Ecto neural progenitor cell (in vitro differentiated cells): ENCODE measurements at regions not wholly inside any gene's neighbourhood (a gene's known extent, or its start where the extent isn't known, plus 50 kb on each side); places are given as distances from the start of the nearest gene placed in this dataset.

Experiments
- DNase-seq: peaks from one replicate; pipeline ENCODE4 v3.0.0-alpha.2; 2018; ENCODE audit warnings: low spot score

- no peak for DNase-seq
Observed at GRCh38 chr5:98454904-98455303, 318.6 kb upstream of the RGMB start.

- DNase-seq = no peak
Observed at GRCh38 chr5:98455665-98456064, 317.8 kb upstream of the RGMB start.

GRCh38 chr5:98458004-98458403 lies 315.5 kb upstream of the RGMB start:
- DNase-seq = no peak

DNA sequence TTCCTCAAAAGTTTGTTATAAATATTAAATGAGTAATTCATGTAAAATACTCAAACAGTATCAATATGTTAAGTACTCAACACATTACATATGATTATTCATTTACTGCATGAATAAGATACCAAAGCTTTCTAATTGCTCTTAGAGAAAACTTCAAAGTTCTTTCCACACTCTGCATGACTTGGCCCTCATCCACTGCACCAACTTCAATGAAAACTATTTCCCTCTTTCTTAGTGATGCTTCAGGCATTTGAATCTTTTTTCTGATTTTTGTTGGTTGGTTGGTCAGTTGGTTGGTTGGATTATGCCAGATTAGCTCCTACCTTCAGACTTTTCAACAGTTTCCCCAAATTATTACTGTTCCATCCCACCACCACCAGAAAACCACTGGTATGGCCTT lies 314.7 kb upstream of the RGMB start:
- DNase-seq = no peak

DNA sequence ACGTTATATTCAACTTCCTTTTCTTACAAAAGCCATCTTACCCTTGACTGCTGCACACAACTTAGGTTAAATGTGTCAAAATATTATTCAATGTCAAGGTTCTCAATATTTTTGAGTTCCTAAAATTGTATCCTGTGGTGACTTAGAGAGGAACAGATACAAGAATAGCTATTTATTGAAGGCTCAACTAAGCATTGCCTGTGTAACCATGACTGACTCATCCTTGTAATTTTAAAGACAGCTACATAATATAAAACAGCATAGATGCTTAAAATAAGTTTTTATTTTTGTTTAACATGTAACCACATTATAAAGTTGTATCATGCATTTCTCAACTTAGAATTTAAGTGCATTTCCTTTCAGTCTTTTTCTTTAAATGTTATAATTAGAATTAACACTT lies 312.9 kb upstream of the RGMB start:
- DNase-seq = no peak

- DNase-seq = no peak
Observed at GRCh38 chr5:98461485-98461884, 312.0 kb upstream of the RGMB start.

- DNase-seq = no peak
Observed at GRCh38 chr5:98463222-98463621, 310.2 kb upstream of the RGMB start.

DNA sequence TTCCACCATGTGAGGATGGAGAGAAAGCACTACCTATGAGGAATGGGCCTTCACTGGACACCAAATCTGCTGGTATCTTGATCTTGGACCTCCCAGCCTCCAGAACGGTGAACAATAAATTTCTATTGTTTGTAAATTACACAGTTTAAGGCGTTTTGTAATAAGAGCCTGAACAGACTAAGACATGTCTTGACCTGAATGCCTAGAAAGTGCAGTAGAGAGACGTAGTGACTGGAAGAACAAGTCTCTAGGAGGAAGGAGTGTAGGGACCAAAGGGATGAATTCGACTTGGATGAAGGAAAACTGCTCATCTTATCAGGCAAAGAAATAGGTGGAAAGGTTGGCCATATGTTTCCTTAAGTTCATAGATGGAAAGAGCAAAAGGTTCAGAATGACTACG lies 309.8 kb upstream of the RGMB start:
- no peak for DNase-seq

DNA sequence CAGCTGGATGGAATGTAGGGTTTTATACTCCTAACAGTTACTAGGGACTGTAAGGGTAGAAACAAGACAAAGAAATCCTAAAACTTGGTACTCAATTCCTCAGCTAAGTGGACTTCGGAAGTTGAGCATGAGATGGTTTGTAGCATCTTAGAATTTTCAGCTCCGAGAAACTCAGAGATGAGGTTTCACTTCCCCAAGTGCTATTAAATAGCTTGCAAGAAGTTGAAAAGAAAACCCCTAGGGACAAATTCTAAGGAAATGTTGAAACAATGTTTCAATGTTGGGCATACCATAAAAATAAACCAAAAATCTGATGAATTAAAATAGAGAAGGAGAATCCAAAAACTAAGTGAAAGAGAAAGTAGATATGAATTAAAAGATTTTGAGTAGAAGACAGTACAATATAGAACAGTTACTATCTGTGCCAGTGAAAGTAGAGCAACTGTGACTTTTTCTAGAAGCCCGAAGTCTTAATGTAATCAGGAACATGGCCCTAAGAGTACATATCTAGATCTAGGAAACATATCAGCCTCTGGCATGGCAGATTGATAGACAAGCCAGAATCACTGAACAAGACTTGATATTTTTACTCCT lies 308.6 kb upstream of the RGMB start:
- no peak for DNase-seq

- DNase-seq = no peak
Observed at GRCh38 chr5:98468188-98468869, 305.1 kb upstream of the RGMB start.

DNA sequence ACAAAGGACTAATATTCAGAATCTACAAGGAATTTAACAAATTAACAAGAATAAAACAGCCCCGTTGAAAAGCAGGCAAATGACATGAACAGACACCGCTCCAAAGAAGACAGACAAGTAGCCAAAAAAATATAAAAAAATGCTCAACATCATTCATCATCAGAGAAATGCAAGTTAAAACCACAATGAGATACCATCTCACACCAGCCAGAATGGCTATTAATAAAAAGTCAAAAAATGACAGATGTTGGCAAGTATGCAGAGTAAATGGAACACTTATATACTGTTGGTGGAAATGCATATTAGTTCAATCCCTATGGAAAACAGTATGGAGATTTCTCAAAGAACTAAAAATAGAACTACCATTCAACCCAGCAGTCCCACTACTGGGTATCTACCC lies 302.7 kb upstream of the RGMB start:
- DNase-seq = no peak

GRCh38 chr5:98471458-98471857 lies 302.0 kb upstream of the RGMB start:
- no peak for DNase-seq

DNA sequence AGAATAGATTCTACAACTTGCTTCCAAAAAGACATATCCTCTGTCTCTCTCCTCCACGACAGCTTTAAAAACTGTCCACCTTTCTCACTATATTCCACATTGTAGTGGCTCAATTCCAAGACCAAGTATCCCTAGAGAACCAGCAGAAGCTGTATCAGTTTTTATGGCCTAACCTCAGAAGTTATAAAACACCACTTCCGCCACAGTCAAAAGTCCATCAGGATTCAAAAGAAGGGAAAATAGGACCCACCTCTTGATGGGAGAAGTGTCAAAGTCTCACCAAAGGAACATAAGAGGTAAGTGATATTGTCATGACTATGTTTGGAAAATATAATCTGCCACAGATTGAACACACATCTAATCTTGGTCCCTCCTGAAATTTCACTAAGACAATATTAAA lies 299.2 kb upstream of the RGMB start:
- DNase-seq = no peak

GRCh38 chr5:98474782-98475181 lies 298.7 kb upstream of the RGMB start:
- DNase-seq = no peak

DNA sequence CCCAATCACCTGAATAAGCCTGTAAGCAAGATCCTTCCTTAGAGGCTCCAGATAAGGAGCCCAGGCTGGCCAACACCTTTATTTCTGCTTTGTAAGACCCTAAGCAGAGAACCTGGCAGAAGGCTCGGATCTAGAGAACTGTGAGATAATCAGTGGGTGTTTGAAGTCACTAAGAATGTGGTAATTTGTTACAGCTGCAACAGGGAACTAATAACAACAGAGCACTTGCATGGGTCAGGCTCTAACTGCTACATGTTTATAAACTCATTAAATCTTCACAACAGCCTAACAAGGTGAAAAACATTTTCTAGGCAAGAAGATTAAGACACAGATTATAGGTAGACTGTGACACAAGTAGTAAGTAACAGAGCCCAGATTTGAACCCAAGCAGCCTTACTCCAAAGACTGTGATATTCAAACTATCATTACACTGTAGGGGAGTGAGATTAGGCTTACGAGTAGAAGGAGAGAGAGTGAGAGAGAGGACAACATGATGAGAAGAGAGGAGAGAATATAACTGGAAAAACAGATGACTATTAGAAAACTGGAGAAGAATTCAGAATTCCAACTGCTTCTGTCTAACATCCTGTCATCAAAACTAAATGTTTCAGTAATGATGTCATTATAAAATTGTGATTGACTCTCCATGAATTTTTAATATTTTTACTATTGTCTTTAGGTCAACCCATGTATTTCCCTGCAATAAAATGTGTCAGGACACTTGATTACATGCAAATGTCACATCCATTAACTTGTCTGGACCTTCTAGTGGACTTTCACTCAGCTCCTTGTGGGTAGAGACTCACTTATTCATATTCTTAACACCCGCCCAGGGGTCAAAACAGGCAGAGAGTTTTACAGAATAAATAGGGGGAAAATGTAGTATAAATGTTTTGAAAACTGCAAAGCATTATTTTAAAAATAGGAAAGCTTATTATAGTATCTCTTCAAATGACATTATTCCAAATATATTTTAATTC lies 290.9 kb upstream of the RGMB start:
- no peak for DNase-seq

GRCh38 chr5:98483301-98483685 lies 290.2 kb upstream of the RGMB start:
- DNase-seq = no peak

DNA sequence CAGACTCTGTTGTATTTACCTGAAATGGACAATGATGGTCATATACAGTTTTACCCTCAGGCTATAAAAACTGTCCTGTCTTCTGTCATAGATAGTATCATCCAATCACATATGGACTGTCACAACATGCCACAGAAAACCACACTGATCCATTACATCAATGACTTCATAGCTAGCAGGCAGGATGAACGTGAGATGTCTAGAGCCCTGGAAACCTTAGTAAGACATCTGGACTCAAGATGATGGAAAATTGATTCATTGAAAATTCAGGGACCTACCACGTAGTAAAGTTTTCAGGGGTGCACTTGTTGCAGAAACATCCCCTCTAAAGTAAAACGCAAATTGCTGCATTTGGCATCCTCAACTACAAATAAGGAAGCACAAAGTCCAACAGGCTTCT lies 284.4 kb upstream of the RGMB start:
- no peak for DNase-seq

DNA sequence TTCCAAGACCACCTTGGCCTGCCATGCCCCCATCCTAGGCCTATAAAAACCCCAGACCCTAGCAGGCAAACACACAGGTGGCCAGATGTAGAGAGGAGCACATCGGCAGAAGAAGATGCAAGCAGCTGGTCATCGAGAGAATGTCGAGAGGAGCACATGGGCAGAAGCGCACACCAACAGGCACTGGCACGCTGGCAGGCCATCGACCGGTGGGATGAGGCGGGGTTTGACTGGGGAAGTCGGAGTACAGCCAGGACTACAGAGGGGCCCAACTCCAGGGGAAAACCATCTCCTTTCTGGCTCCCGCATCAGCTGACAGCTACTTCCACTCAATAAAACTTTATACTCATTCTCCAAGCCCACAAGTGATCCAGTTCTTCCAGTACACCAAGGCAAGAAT lies 283.1 kb upstream of the RGMB start:
- DNase-seq = no peak

DNA sequence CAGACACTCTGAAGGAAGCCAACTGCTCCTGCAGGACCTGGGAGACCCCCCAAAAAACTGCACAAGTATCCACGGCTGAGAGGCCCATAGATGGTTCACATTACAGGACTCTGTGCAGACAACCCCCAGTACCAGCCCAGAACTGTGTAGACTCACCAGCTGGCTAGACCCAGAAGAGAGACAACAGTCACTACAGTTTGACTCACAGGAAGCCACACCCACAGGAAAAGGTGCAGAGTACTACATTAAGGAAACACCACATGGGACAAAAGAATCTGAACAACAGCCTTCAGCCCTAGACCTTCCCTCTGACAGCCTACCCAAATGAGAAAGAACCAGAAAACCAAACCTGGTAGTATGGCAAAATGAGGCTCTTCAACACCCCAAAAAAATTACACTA lies 281.2 kb upstream of the RGMB start:
- DNase-seq = no peak

DNA sequence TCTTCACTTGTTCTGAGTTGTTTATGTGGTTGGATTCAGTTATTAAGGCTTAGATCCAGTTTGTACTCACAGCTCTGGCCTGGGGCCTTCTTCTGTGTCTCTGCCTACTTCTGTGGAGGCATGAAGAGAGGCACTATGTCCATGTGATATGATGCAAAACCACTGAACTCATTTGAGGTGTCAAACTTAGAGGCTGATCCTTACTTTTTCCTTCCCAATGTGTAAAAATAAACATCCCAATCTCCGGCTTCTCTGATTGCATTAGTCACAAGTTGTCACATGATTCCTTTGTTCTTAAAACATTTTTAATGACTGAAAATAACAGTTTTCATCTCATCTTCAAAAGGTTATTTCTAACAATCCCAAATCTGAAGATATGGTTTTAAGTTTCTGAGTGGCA lies 276.0 kb upstream of the RGMB start:
- no peak for DNase-seq

- no peak for DNase-seq
Observed at GRCh38 chr5:98498028-98498427, 275.4 kb upstream of the RGMB start.

- no peak for DNase-seq
Observed at GRCh38 chr5:98499892-98500291, 273.6 kb upstream of the RGMB start.

GRCh38 chr5:98500811-98501210 lies 272.7 kb upstream of the RGMB start:
- DNase-seq = no peak
